HG03095 (cell line): ENCODE measurements at regions not wholly inside any gene's neighbourhood (a gene's known extent, or its start where the extent isn't known, plus 50 kb on each side); places are given as distances from the start of the nearest gene placed in this dataset.

Source experiments
- ATAC-seq: cut with Tn5 transposase; IDR thresholded peaks from one replicate; pipeline ENCODE4 v1.9.1; 2021; ENCODE audit warnings: moderate library complexity; ENCODE audit not compliant: unreplicated experiment

DNA sequence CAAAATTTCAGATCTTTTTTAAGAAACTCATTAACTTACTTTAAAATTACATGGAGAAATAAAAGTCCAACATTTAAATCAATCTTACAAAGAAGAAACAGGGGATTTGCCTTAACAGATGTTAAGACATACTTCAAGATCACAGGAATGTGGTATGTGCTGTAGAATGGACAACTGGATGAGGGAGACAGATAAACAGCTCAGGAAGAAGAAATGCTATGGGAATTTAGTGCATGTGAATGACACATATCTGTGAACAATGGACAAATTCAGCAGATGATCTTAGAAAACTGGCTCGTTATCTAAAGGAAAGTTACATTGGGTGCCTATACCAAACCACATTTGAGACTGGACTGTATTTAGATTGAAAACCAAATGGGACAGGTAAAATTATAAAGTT is 246.8 kb upstream of the AGAP1 start:
- ATAC-seq = no peak

- ATAC-seq = no peak
Observed at GRCh38 chr2:235255693-235256092, 238.2 kb upstream of the AGAP1 start.

DNA sequence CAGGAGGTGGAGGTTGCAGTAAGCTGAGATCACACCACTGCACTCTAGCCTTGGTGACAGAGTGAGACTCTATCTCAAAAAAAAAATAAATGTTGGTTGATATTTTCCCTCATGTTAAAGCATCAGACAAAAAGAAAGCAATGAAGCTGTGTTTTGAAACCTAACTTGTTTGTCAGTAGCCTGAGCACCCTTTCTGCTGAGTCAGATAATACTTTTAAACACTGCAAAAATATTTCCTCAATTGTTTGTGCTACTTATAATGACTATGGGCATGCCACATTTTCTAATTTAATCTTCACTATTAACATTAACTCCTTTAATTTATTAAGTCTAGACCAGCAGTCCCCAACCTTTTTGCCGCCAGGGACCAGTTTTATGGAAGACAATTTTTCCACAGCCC is 236.3 kb upstream of the AGAP1 start:
- ATAC-seq = no peak

- ATAC-seq = no peak
Observed at GRCh38 chr2:235262750-235263149, 231.1 kb upstream of the AGAP1 start.

DNA sequence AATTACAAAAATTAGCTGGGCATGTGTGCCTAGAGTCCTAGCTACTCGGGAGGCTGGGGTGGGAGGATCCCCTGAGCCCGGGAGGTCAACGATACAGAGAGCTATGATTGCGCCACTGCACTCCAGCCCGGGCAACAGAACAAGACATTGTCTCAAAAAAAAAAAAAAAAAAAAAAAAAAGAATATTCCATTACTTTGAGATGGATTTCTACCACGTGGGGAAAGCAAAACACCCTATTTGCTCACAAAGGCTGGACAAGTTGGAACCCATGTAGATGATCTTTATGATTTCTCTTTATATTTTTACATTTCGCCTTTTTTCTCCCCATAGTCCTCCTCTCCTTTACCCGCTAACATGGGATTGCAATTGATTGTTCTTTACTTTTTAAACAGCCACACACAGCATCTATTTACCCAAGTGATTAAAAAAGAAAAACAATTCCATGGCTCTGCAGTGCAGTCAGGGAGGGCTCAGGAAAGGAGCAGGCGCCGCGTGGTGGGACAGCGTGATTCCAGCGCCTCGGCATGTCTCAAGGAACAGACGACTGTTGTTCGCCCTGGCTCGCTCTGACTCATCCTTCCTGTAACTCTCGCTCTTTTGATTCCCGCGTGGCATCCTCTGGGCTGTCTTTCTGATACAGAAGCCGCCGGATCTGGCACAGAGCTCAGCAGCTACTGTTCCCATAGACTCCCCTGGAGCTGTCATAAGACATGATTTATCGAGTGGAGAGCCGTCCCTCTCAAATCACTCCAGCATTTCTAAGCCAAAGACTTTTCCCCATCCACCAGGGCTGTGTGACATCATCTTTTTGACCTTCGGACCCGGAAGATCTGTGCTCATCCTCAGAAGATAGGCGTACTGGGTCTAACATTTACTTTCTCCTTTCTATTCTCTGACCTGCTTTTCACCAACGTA is 230.4 kb upstream of the AGAP1 start:
- ATAC-seq = no peak

DNA sequence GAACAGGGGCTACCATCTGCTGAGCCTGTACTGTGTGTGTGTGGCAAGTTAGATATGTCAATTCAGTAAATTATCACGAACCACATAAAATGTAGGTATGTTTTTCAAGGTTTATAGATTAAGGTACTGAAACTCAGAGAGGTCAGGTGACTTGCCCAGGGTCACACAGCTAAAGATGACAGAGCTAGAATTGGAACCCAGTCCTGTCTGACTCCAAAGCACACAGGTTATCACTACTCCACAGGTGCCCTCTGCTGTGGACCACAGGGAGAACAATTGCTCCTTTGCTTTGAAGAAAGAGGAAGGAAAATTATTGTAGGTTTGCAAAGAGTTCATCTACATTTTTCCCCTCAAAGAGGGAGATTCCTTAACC is 229.7 kb upstream of the AGAP1 start:
- ATAC-seq = no peak

DNA sequence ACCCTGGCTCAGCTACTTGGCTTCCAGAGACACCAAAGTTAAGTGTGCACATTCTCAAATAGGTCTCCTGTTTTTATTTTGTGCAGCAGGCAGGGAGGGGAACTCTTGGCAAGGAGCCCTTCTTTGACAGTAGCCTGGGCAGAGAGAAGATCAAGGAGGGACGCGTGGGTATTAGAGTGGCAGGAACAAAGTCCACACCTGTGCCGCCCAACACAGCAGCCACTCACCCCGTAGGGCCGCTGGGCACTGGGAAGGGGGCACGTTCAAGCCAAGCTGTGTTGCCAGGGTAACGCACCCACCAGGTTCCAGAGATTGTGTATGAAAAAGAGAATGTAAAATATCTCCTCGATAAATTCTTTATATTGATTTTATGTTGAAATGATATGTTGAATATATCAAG is 229.3 kb upstream of the AGAP1 start:
- ATAC-seq = no peak

- no peak for ATAC-seq
Observed at GRCh38 chr2:235265348-235265965, 228.4 kb upstream of the AGAP1 start.

DNA sequence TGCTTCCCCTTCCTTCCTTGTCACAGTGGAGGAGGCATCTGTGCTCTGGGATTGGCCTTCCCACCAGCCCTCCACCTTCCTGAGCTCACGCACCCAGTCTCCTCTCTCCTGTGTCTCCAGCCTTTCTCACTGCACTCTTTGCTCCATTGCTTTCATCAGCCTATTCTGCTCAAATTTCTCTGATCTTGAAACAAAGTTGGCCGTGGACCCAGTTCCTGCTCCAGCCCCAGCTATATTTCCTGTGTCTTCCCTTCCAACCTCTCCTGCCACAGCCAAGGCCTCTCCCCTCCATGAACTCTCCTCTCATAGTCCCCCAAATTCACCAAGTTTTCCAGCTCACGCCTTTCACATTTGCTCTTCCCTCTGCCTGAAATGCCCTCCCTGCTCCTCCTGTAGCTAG is 226.6 kb upstream of the AGAP1 start:
- no peak for ATAC-seq

DNA sequence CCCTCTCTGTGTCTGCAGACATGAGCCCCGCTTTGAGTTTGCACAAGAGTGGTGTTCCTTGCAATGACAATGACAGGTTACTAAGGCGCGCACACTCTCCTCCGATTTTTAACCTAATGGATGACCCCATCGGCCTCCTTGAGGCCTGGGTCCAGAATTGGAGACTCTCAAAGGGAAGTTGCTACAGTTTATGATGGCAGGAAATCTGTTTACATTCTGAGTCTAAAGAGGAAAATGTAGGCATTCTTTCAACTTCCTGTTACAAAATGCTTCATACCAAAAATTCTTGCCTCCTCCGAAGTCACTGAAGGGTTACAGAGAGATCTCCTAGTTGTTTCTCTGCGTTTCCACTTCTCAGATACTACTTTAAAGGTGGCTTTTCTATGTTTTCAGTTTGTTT is 225.3 kb upstream of the AGAP1 start:
- ATAC-seq = no peak

- ATAC-seq = peak; percentile 50
Observed at GRCh38 chr2:235270291-235270690, 223.6 kb upstream of the AGAP1 start.

DNA sequence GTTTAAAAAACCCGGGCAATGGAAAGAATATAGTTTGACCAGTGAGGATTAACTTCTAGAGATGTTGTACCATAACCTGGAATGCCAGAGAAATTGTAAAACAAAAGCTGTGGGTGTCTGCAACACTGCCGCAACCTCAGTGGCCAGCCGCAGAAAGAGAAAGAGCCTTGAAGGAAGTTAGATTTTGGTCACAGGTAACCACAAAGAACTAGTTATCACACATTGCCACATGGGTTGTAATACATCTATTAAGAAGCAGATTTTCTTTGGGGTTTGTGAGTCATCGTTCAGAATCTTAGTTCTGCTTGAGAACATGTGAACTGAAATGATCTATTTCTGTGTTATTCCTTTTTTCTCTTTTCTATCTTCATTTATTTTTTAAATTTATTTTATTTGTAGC is 222.9 kb upstream of the AGAP1 start:
- ATAC-seq = peak; percentile 86

GRCh38 chr2:235271936-235272335 is 221.9 kb upstream of the AGAP1 start:
- ATAC-seq = no peak

DNA sequence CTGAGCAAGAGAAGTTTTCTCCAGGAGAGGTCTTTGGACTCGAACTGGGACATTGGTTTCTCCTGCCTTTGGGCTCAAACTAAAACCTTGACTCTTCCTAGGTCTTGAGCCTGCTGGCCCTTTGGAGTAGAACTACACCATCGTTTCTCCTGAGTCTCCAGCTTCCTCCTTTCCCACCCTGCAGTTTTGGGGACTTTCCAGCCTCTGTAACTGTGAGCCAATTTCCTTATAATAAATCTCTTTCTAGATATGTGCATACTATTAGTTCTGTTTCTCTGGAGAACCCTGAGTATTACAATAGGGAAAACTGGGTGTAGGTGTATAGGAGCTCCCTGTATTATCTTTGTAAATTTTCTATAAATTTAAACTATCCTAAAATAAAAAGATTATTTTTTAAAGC is 219.8 kb upstream of the AGAP1 start:
- ATAC-seq = no peak

GRCh38 chr2:235277485-235277884 is 216.4 kb upstream of the AGAP1 start:
- no peak for ATAC-seq

GRCh38 chr2:235278771-235279355 is 215.0 kb upstream of the AGAP1 start:
- no peak for ATAC-seq

GRCh38 chr2:235279965-235280364 is 213.9 kb upstream of the AGAP1 start:
- ATAC-seq = no peak

DNA sequence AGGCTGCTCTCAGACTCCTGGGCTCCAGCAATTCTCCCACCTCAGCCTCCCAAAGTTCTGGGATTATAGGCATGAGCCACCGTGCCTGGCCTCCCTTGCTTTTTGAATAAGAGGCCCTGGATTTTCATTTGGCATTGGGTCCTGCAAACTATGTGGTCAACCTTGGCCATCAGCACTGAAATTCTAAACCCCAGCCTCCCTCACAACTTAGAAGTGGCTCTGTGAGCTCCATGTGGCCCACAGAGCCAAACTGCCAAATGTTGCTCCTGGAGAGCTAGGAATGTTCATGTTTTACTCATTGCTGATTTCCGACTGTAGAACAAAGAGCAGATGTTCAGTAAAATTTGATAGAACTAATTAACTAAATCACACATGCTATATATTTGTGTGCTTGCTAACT is 210.6 kb upstream of the AGAP1 start:
- no peak for ATAC-seq

GRCh38 chr2:235286622-235287374 is 207.0 kb upstream of the AGAP1 start:
- ATAC-seq = no peak

DNA sequence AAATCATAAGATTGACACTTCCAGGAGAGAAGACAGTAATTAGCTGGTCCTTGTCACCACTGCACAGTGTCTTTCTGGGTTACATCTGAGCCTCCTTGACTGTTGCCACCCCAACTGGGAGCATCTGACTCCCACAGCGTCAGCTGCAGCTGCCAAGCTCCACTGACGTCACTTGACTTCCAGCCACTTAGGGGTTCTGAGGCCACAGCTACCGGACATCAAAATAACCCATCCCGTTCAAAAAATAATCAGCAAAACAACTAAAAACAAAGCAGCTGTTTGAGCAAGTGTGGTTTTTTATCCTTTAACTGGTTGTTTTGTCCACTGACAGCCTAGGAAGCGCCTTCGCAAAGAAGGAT is 206.5 kb upstream of the AGAP1 start:
- ATAC-seq = no peak

DNA sequence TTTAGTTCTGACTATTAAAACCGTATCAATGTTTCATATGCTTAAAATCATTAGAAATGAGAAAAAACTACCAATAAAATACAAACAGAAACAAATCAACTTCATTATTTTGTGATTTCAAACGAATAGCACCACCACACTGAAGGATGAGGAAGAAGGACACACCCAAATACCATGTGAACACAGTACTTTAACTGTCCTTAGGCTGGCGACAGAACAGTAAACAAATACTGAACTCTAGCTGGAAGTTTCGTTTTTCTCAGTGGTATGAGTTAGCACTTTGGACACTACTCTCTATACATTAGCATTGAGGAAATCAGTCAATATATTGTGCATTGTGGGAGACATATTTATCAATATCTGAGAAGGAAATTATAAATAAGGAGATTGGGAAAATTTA is 202.4 kb upstream of the AGAP1 start:
- ATAC-seq = no peak

DNA sequence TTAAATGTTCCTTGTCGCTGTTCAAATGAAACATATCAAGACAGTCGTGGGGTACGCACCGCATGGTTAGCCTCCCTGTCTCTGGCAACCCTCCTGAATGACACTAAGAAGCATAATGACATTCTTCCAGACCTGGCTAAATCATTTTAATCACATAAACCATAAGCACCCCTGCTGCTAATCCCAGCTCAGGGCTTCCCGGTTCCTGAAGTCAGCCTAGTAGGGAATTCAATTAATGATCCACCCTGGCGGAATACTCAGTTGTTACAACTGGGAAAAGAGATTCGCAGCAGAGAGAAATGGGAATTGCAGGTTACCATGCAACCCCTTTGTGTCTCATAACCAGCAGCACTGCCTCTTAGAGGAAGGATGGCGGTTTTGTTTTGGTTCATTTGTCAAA is 200.8 kb upstream of the AGAP1 start:
- ATAC-seq = no peak
